ENCODE measurements at regions not wholly inside any gene's neighbourhood (a gene's known extent, or its start where the extent isn't known, plus 50 kb on each side); places are given as distances from the start of the nearest gene placed in this dataset.

GRCh38 chr9:108363311-108363710 is 492.5 kb downstream of the ACTL7B start:
- TF ChIP-seq, protein P1, sequence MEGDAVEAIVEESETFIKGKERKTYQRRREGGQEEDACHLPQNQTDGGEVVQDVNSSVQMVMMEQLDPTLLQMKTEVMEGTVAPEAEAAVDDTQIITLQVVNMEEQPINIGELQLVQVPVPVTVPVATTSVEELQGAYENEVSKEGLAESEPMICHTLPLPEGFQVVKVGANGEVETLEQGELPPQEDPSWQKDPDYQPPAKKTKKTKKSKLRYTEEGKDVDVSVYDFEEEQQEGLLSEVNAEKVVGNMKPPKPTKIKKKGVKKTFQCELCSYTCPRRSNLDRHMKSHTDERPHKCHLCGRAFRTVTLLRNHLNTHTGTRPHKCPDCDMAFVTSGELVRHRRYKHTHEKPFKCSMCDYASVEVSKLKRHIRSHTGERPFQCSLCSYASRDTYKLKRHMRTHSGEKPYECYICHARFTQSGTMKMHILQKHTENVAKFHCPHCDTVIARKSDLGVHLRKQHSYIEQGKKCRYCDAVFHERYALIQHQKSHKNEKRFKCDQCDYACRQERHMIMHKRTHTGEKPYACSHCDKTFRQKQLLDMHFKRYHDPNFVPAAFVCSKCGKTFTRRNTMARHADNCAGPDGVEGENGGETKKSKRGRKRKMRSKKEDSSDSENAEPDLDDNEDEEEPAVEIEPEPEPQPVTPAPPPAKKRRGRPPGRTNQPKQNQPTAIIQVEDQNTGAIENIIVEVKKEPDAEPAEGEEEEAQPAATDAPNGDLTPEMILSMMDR (IDR thresholded peaks at IDR 0.05; ENCODE audit: low read depth, low read length, poor library complexity, severe bottlenecking), result no peak
- TF ChIP-seq EZH2phosphoT487 (IDR thresholded peaks at IDR 0.05; ENCODE audit: borderline replicate concordance, low read length), result no peak
